ENCODE measurements at regions not wholly inside any gene's neighbourhood (a gene's known extent, or its start where the extent isn't known, plus 50 kb on each side); places are given as distances from the start of the nearest gene placed in this dataset.

GRCh38 chr10:33016988-33017387, 59.0 kb upstream of the ITGB1 start:
- no peak for DNase-seq
- Histone ChIP-seq H2BK12ac (ENCODE audit: insufficient read length, low read depth, low read length) (no peak overlapping the region), H2BK120ac (ENCODE audit: low read depth, low read length, poor library complexity, severe bottlenecking) (no peak overlapping the region), H3K9ac (ENCODE audit: extremely low read depth, insufficient read length, low read length) (no peak overlapping the region), H3K4me1 (ENCODE audit: insufficient read depth, low read length) (no peaks in the 10 kb centered on the region; the same call in 1 of the 2 replicates), H4K20me1 (ENCODE audit: control insufficient read depth, insufficient read depth, insufficient read length) (no peaks in the 10 kb centered on the region), H3K79me1 (ENCODE audit: insufficient read depth, low read depth, low read length, poor library complexity, severe bottlenecking) (no peaks in the 10 kb centered on the region), H3K79me2 (ENCODE audit: insufficient read depth, low read length) (no peaks in the 10 kb centered on the region; the same call in 1 of the 2 replicates), H2BK15ac (ENCODE audit: low read depth, low read length) (no peak overlapping the region), H4K91ac (ENCODE audit: insufficient read length, low read depth, low read length) (no peak overlapping the region), H3K27ac (ENCODE audit: insufficient read length, low read depth, low read length) (no peak overlapping the region), H2AK5ac (ENCODE audit: insufficient read length, low read length) (no peak overlapping the region), H3K56ac (ENCODE audit: insufficient read length, low read depth, low read length) (no peak overlapping the region), H4K8ac (replicated peaks; ENCODE audit: insufficient read length, low read depth, low read length) (no peak overlapping the region), H3K23me2 (ENCODE audit: insufficient read length, low read depth, low read length, poor library complexity, severe bottlenecking) (no peaks in the 10 kb centered on the region), H3K18ac (ENCODE audit: insufficient read length, low read depth, low read length) (no peak overlapping the region), H3K4ac (ENCODE audit: low read depth, low read length) (no peak overlapping the region), H3K9me3 (ENCODE audit: control insufficient read depth, low read depth, low read length) (no peaks in the 10 kb centered on the region), H3K4me2 (ENCODE audit: insufficient read depth, insufficient read length, low read length) (no peak overlapping the region), H2BK5ac (ENCODE audit: insufficient read length, low read length) (no peak overlapping the region), H3K14ac (ENCODE audit: insufficient read depth, low read length) (no peak overlapping the region), H3K27me3 (ENCODE audit: insufficient read depth, low read length) (no peaks in the 10 kb centered on the region), H3K23ac (ENCODE audit: insufficient read length, low read depth, low read length) (no peak overlapping the region), H2AFZ (ENCODE audit: low read length) (no peak overlapping the region), H4K5ac (ENCODE audit: insufficient read length, low read depth, low read length) (no peak overlapping the region), H2BK20ac (ENCODE audit: low read depth, low read length, poor library complexity, severe bottlenecking) (no peak overlapping the region), H3T11ph (ENCODE audit: low read length) (no peak overlapping the region)
- Mint-ChIP-seq H3K27me3 (ENCODE audit: low read depth) (no peaks in the 10 kb centered on the region; the same call in 1 of the 2 replicates), H3K9me3 (peaks cover 0 to 3% of the 10 kb centered on the region in 2 experiments; a peak in 3 of 5 replicates), H3K36me3 (ENCODE audit: insufficient read depth in 1 of 3, low read depth in 3 of 3) (peaks cover 0 to 1% (median 0%) of the 10 kb centered on the region in 3 experiments; a peak in 1 of 7 replicates), H3K27ac (no peak overlapping the region), H3K4me1 (peaks cover 2 to 14% of the 10 kb centered on the region in 2 experiments), H3K4me3 (no peak overlapping the region)
- whole genome bisulfite sequencing (ENCODE audit: extremely low coverage, insufficient read length, low lambda C conversion rate), result no CpG with 5 or more reads among the region's 2 CpGs
- TF ChIP-seq CTCF (conservative IDR thresholded peaks at IDR 0.05), result no peak

All from H9 (cell line).